Liver (tissue), 8 donors: ENCODE measurements at regions not wholly inside any gene's neighbourhood (a gene's known extent, or its start where the extent isn't known, plus 50 kb on each side); places are given as distances from the start of the nearest gene placed in this dataset.

Source experiments
- DNase-seq: peaks from one replicate; pipeline ENCODE4 v3.0.0-alpha.2; 2017; ENCODE audit warnings: low spot score
- H3K27ac ChIP-seq, 2 donors: one replicate each; pipeline ENCODE4 v1.7.0; 2013; ENCODE audit warnings: inconsistent platforms in 2 of 2, low read length in 2 of 2, control low read depth in 1 of 2, low read depth in 1 of 2, mild to moderate bottlenecking in 1 of 2
- H3K27me3 ChIP-seq, 4 donors: one replicate each; pipeline versions ENCODE4 v1.6.1 to v1.7.0; 2013; ENCODE audit warnings: low read length in 3 of 4, inconsistent platforms in 1 of 4, mild to moderate bottlenecking in 1 of 4, moderate library complexity in 1 of 4; ENCODE audit not compliant: control insufficient read depth in 4 of 4, insufficient read depth in 4 of 4
- H3K36me3 ChIP-seq, 4 donors: one replicate each; pipeline versions ENCODE4 v1.6.1 to v1.7.0; 2013; ENCODE audit warnings: low read length in 3 of 4, mild to moderate bottlenecking in 3 of 4, low read depth in 1 of 4, moderate library complexity in 1 of 4; ENCODE audit not compliant: control insufficient read depth in 4 of 4, insufficient read depth in 3 of 4
- H3K4me1 ChIP-seq, 4 donors: one replicate each; pipeline versions ENCODE4 v1.6.1 to v1.7.0; 2013; ENCODE audit warnings: low read length in 3 of 4, mild to moderate bottlenecking in 3 of 4, moderate library complexity in 1 of 4; ENCODE audit not compliant: control insufficient read depth in 4 of 4, insufficient read depth in 4 of 4
- H3K4me3 ChIP-seq, 3 donors: one replicate each; pipeline versions ENCODE4 v1.6.1 to v1.7.0; 2013; ENCODE audit warnings: low read length in 3 of 3, control low read depth in 1 of 3, low read depth in 1 of 3, mild to moderate bottlenecking in 1 of 3
- H3K9ac ChIP-seq, 2 donors: one replicate each; pipeline ENCODE4 v1.7.0; 2013; ENCODE audit warnings: low read length in 2 of 2, mild to moderate bottlenecking in 2 of 2, moderate library complexity in 2 of 2, control low read depth in 1 of 2, low read depth in 1 of 2
- H3K9me3 ChIP-seq, 4 donors: one replicate each; pipeline versions ENCODE4 v1.6.1 to v1.7.0; 2013; ENCODE audit warnings: low read length in 3 of 4; ENCODE audit not compliant: control insufficient read depth in 4 of 4
- EGR1 ChIP-seq, 2 donors: IDR thresholded peaks; 2 replicates each; pipeline ENCODE4 v1.6.1; 2016 to 2018; ENCODE audit warnings: antibody characterized with exemption in 2 of 2, low read depth in 2 of 2
- FOXA1 ChIP-seq: IDR thresholded peaks from 2 replicates; pipeline ENCODE4 v1.6.1; 2016; ENCODE audit warnings: antibody characterized with exemption
- FOXA2 ChIP-seq: IDR thresholded peaks from 2 replicates; pipeline ENCODE4 v1.6.1; 2016; ENCODE audit warnings: antibody characterized with exemption
- GABPA ChIP-seq, 2 donors: IDR thresholded peaks in 1 of 2; conservative IDR thresholded peaks in 1 of 2; 2 replicates each; pipeline ENCODE4 v1.6.1; 2016; ENCODE audit warnings: antibody characterized with exemption in 2 of 2, mild to moderate bottlenecking in 1 of 2, moderate library complexity in 1 of 2
- HNF4G ChIP-seq: IDR thresholded peaks from 2 replicates; pipeline ENCODE4 v1.6.1; 2016; ENCODE audit warnings: antibody characterized with exemption
- NR2F2 ChIP-seq: IDR thresholded peaks from 2 replicates; pipeline ENCODE4 v1.6.1; 2016; ENCODE audit warnings: antibody characterized with exemption
- RAD21 ChIP-seq, 2 donors: IDR thresholded peaks; 2 replicates each; pipeline ENCODE4 v1.6.1; 2016; ENCODE audit warnings: antibody characterized with exemption in 2 of 2, mild to moderate bottlenecking in 2 of 2
- REST ChIP-seq: IDR thresholded peaks from 2 replicates; pipeline ENCODE4 v1.6.1; 2016; ENCODE audit warnings: antibody characterized with exemption, mild to moderate bottlenecking
- RXRA ChIP-seq, 2 donors: IDR thresholded peaks; 2 replicates each; pipeline ENCODE4 v1.6.1; 2017 to 2018; ENCODE audit warnings: antibody characterized with exemption in 2 of 2, mild to moderate bottlenecking in 1 of 2
- SP1 ChIP-seq: IDR thresholded peaks from 2 replicates; pipeline ENCODE4 v1.6.1; 2018; ENCODE audit warnings: antibody characterized with exemption, mild to moderate bottlenecking
- TAF1 ChIP-seq: conservative IDR thresholded peaks from 2 replicates; pipeline ENCODE4 v1.6.1; 2016; ENCODE audit warnings: antibody characterized with exemption, mild to moderate bottlenecking
- ZBTB33 ChIP-seq: IDR thresholded peaks from 2 replicates; pipeline ENCODE4 v1.6.1; 2016; ENCODE audit warnings: antibody characterized with exemption
- WGBS: extraction: QIAGEN DNeasy Blood & Tissue Kit; methylation state at CpG from one replicate; pipeline ENCODE4 v1.1.7; 2013; 5-methylcytosine and 5-hydroxymethylcytosine counted together
- TF ChIP-seq, protein P1 (sequence below): IDR thresholded peaks from 2 replicates; pipeline ENCODE4 v1.6.1; 2016; ENCODE audit warnings: antibody characterized with exemption
- TF ChIP-seq, protein P2 (sequence below): IDR thresholded peaks from 2 replicates; pipeline ENCODE4 v1.6.1; 2016; ENCODE audit warnings: antibody characterized with exemption
- TF ChIP-seq, protein P3 (sequence below): fragments of 150-350 bp; IDR thresholded peaks from 2 replicates; pipeline ENCODE4 v1.5.1; 2017; ENCODE audit warnings: improper control_type of control experiment, low read depth, low read length; ENCODE audit not compliant: missing input control
- donor health status: healthy.
- donor health status: healthy.
- donor health status: healthy.
- donor health status: healthy.
- donor health status: healthy.

DNA sequence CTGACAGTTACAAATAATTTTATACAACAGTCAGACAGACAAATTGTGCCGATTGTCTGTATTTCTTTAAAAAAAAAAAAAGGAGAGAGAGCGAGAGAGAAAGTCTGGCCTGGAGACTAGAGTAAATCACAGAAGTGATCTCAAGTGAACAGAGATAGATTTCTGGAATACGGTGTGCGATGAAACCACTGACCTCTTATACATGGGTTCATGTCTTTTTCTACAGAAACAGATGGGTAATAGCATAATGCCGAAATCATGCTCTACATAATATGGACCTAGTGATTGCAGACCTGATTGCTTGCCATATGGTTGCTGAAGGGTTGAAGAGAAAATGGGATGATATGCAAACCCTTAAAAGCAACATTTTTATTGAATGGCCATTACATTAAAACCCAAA is 403.3 kb upstream of the FANCL start:
- Histone ChIP-seq H3K27me3 (no peaks in the 10 kb centered on the region), H3K27ac (no peak overlapping the region), H3K4me1 (no peaks in the 10 kb centered on the region), H3K36me3 (no peaks in the 10 kb centered on the region), H3K9me3 (no peaks in the 10 kb centered on the region), H3K4me3 (no peak overlapping the region), H3K9ac (no peak overlapping the region)
- DNase-seq = no peak
- 89% methylated on average over 5 of the region's 5 CpGs for WGBS
- TF ChIP-seq FOXA2 (no peak), HNF4G (no peak), NR2F2 (no peak), REST (no peak), SP1 (no peak), RXRA (IDR thresholded peaks at IDR 0.05) (no peak), ZBTB33 (no peak), GABPA (IDR thresholded peaks at IDR 0.05 in 1 of 2, conservative IDR thresholded peaks at IDR 0.05 in 1 of 2) (no peak), RAD21 (IDR thresholded peaks at IDR 0.05) (no peak), EGR1 (IDR thresholded peaks at IDR 0.05; ENCODE audit: low read depth in 2 of 2) (no peak)
- TF ChIP-seq, protein P1, sequence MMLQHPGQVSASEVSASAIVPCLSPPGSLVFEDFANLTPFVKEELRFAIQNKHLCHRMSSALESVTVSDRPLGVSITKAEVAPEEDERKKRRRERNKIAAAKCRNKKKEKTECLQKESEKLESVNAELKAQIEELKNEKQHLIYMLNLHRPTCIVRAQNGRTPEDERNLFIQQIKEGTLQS = no peak
- TF ChIP-seq, protein P2, sequence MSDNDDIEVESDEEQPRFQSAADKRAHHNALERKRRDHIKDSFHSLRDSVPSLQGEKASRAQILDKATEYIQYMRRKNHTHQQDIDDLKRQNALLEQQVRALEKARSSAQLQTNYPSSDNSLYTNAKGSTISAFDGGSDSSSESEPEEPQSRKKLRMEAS = no peak
- TF ChIP-seq, protein P3, sequence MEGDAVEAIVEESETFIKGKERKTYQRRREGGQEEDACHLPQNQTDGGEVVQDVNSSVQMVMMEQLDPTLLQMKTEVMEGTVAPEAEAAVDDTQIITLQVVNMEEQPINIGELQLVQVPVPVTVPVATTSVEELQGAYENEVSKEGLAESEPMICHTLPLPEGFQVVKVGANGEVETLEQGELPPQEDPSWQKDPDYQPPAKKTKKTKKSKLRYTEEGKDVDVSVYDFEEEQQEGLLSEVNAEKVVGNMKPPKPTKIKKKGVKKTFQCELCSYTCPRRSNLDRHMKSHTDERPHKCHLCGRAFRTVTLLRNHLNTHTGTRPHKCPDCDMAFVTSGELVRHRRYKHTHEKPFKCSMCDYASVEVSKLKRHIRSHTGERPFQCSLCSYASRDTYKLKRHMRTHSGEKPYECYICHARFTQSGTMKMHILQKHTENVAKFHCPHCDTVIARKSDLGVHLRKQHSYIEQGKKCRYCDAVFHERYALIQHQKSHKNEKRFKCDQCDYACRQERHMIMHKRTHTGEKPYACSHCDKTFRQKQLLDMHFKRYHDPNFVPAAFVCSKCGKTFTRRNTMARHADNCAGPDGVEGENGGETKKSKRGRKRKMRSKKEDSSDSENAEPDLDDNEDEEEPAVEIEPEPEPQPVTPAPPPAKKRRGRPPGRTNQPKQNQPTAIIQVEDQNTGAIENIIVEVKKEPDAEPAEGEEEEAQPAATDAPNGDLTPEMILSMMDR = no peak

GRCh38 chr2:58641001-58641400 is 399.9 kb upstream of the FANCL start:
- Histone ChIP-seq H3K4me3 (no peak overlapping the region), H3K27me3 (no peaks in the 10 kb centered on the region), H3K36me3 (no peaks in the 10 kb centered on the region), H3K27ac (no peak overlapping the region), H3K4me1 (no peaks in the 10 kb centered on the region), H3K9me3 (no peaks in the 10 kb centered on the region), H3K9ac (no peak overlapping the region)
- 60% methylated on average over 2 of the region's 2 CpGs for WGBS
- no peak for DNase-seq
- TF ChIP-seq SP1 (no peak), TAF1 (no peak), RAD21 (IDR thresholded peaks at IDR 0.05) (no peak), FOXA2 (no peak), REST (no peak), NR2F2 (no peak), EGR1 (IDR thresholded peaks at IDR 0.05; ENCODE audit: low read depth in 2 of 2) (no peak), GABPA (IDR thresholded peaks at IDR 0.05 in 1 of 2, conservative IDR thresholded peaks at IDR 0.05 in 1 of 2) (no peak), FOXA1 (no peak)
- TF ChIP-seq, protein P3 = no peak
- TF ChIP-seq, protein P1 = no peak
